Naive thymus-derived CD8-positive, alpha-beta T cell (primary cell): ENCODE measurements at regions not wholly inside any gene's neighbourhood (a gene's known extent, or its start where the extent isn't known, plus 50 kb on each side); places are given as distances from the start of the nearest gene placed in this dataset.
"Not testable (repeated sequence)": the region's sequence is repeated elsewhere in the genome, so short reads cannot be mapped to it uniquely, and the experiment has no call there.

Experiments used
- ATAC-seq, 2 donors: fragments of 150-1000 bp; cut with Tn5 transposase in 1 of 2; sonication (Bioruptor Pico), chemical (Tn5 transposase) in 1 of 2; 1 replicate in 1 of 2; 2 replicates in 1 of 2; pipeline ENCODE4 v1.10.0; 2021; ENCODE audit warnings: mild to moderate bottlenecking in 2 of 2, moderate library complexity in 2 of 2
- POLR2A ChIA-PET: fragments of 350-600 bp; sonication (Branson Sonifier 250); formaldehyde crosslinking; loops from one replicate; lab custom pipeline; 2021; ENCODE audit warnings: antibody characterized with exemption; lab: Charles Lee
- DNase-seq, 10 donors: peaks; one replicate each; pipeline versions ENCODE4 v3.0.0 to v3.0.0-alpha.2; 2020 to 2022
- H3K27ac Mint-ChIP-seq, 10 donors: one replicate each; pipeline ENCODE4 v1.8.0; 2020 to 2022; ENCODE audit warnings: mild to moderate bottlenecking in 10 of 10, mixed read lengths in 10 of 10, moderate library complexity in 4 of 10, inconsistent platforms in 1 of 10
- H3K27me3 Mint-ChIP-seq, 5 donors: one replicate each; pipeline ENCODE4 v1.8.0; 2021 to 2022; ENCODE audit warnings: mixed read lengths in 5 of 5
- H3K36me3 Mint-ChIP-seq, 3 donors: one replicate each; pipeline ENCODE4 v1.8.0; 2020 to 2022; ENCODE audit warnings: mixed read lengths in 3 of 3, mild to moderate bottlenecking in 2 of 3, inconsistent platforms in 1 of 3
- H3K4me1 Mint-ChIP-seq, 4 donors: one replicate each; pipeline ENCODE4 v1.8.0; 2021 to 2022; ENCODE audit warnings: mixed read lengths in 4 of 4
- H3K4me3 Mint-ChIP-seq, 10 donors: one replicate each; pipeline ENCODE4 v1.8.0; 2020 to 2022; ENCODE audit warnings: mild to moderate bottlenecking in 10 of 10, mixed read lengths in 10 of 10, moderate library complexity in 6 of 10, inconsistent platforms in 1 of 10
- H3K9me3 Mint-ChIP-seq, 9 donors: one replicate each; pipeline ENCODE4 v1.8.0; 2020 to 2022; ENCODE audit warnings: mixed read lengths in 9 of 9, mild to moderate bottlenecking in 3 of 9, inconsistent platforms in 1 of 9, moderate library complexity in 1 of 9

DNA sequence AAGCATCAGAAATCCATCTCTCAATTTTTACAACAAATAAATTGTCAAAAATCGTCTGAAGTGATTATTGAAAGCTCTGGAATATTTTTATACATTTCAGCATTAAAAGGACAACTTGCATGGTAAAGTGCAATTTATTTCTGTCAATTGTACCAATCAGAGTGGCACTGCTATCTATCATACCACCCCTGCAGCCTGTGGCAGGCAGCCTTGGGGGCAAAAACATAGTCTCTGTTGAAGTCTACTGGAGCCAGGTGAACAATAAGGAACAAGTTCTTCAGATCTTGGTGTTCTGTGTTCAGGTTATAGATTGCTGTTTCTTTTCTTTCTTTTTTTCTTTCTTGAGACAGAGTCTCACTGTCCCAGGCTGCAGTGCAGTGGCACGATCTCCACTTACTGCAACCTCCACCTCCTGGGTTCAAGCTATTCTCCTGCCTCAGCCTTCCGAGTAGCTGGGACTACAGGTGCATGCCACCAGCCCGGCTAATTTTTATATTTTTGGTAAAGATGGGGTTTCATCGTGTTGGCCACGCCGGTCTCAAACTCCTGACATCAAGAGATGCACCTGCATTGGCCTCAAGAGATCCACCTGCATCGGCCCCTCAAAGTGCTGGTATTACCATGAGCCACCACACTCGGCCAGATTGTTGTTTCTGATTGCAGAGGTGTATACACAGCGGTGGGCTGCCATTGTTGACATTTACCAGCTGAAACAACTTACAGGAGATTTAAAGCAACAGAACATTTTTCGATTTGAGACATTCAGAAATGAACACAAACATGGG is 629.6 kb downstream of the SLC16A7 start:
- ATAC-seq (no peak), DNase-seq (no peak)
- Mint-ChIP-seq H3K27ac (no peak overlapping the region), H3K36me3 (no peaks in the 10 kb centered on the region), H3K4me1 (no peaks in the 10 kb centered on the region), H3K27me3 (no peaks in the 10 kb centered on the region), H3K9me3 (peaks cover 0 to 17% (median 7%) of the 10 kb centered on the region in 9 donors), H3K4me3 (no peak overlapping the region)
- POLR2A ChIA-PET = no interaction called here

DNA sequence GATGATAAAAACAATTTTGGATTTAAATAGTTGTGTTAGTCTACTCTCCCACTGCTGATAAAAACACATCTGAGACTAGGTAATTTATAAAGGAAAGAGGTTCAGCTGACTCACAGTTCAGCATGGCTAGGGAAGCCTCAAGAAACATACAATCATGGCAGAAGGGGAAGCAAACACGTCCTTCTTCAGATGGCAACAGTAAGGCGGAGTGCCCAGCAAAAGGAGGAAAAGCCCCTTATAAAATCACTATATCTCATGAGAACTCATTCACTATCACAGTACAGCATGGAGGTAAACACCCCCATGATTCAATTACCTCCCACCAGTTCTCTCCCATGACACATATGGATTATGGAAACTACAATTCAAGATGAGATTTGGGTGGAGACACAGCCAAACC is 632.1 kb downstream of the SLC16A7 start:
- Mint-ChIP-seq H3K36me3 (no peaks in the 10 kb centered on the region), H3K4me3 (no peak overlapping the region), H3K27ac (no peak overlapping the region), H3K4me1 (no peaks in the 10 kb centered on the region), H3K9me3 (peaks cover 0 to 20% (median 9%) of the 10 kb centered on the region in 9 donors), H3K27me3 (no peaks in the 10 kb centered on the region)
- ATAC-seq = no peak
- DNase-seq = no peak
- POLR2A ChIA-PET = no interaction called here

GRCh38 chr12:60230056-60230455 is 634.2 kb downstream of the SLC16A7 start:
- peaks cover 0 to 23% (median 5%) of the 10 kb centered on the region in 9 donors for H3K9me3 Mint-ChIP-seq
- H3K4me3 Mint-ChIP-seq = no peak overlapping the region
- no peak overlapping the region for H3K27ac Mint-ChIP-seq
- H3K27me3 Mint-ChIP-seq = no peaks in the 10 kb centered on the region
- ATAC-seq = no peak
- POLR2A ChIA-PET = no interaction called here
- no peak for DNase-seq
- no peaks in the 10 kb centered on the region for H3K4me1 Mint-ChIP-seq
- no peaks in the 10 kb centered on the region for H3K36me3 Mint-ChIP-seq

DNA sequence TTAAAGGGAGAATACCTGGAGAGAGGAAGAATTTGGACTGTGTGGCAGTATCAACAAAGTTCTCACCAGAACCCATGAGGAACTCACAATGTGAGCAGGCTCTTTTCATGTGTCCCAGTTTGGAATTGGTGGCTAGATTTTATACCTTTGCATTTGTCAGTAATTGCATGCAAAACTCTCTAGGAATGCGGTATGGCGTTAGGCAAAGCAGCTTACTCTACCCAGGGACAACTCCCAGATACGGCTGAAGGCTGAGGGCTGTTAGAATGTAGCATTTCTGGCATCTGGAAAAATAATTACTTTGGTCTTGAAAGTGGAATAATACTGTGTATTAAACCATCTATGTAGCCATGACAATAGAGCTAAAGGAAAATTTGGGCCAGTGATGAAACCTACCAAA is 635.5 kb downstream of the SLC16A7 start:
- no peaks in the 10 kb centered on the region for H3K4me1 Mint-ChIP-seq
- H3K27ac Mint-ChIP-seq = no peak overlapping the region

GRCh38 chr12:60231976-60232907 is 636.4 kb downstream of the SLC16A7 start:
- no peak for ATAC-seq
- Mint-ChIP-seq H3K9me3 (peaks cover 0 to 18% (median 5%) of the 10 kb centered on the region in 9 donors), H3K4me1 (no peaks in the 10 kb centered on the region), H3K27me3 (no peaks in the 10 kb centered on the region), H3K27ac (no peak overlapping the region), H3K4me3 (no peak overlapping the region), H3K36me3 (no peaks in the 10 kb centered on the region)
- POLR2A ChIA-PET = no interaction called here
- no peak for DNase-seq

More for the DNA sequence above, 635.5 kb downstream of the SLC16A7 start:
- no peaks in the 10 kb centered on the region for H3K36me3 Mint-ChIP-seq
- H3K4me3 Mint-ChIP-seq = no peak overlapping the region
- ATAC-seq = no peak
- no peak for DNase-seq
- H3K9me3 Mint-ChIP-seq = peaks cover 0 to 20% (median 6%) of the 10 kb centered on the region in 9 donors
- H3K27me3 Mint-ChIP-seq = no peaks in the 10 kb centered on the region
- POLR2A ChIA-PET = no interaction called here

GRCh38 chr12:60234611-60235195 is 638.9 kb downstream of the SLC16A7 start:
- ATAC-seq, DNase-seq, H3K4me1 Mint-ChIP-seq, H3K4me3 Mint-ChIP-seq, H3K27me3 Mint-ChIP-seq, H3K36me3 Mint-ChIP-seq, POLR2A ChIA-PET, H3K27ac Mint-ChIP-seq: not testable (repeated sequence)
- H3K9me3 Mint-ChIP-seq = peaks cover 0 to 37% (median 6%) of the 10 kb centered on the region in 9 donors

DNA sequence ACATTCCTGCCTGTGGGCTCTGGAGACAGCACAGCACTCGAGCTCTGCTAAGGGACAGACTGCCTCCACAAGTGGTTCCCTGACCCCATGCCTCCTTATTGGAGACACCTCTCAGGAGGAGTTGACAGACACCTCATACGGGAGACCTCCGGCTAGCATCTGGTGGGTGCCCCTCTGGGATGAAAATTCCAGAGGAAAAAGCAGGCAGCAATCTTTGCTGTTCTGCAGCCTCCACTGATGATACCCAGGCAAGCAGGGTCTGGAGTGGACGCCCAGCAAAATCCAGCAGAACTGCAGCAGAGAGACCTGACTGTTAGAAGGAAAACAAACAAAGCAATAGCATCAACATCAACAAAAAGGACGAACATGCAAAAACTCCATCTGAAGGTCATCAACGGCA is 639.4 kb downstream of the SLC16A7 start:
- Mint-ChIP-seq H3K36me3 (no peaks in the 10 kb centered on the region), H3K4me3 (no peak overlapping the region), H3K4me1 (no peaks in the 10 kb centered on the region), H3K9me3 (peaks cover 0 to 37% (median 6%) of the 10 kb centered on the region in 9 donors), H3K27me3 (no peaks in the 10 kb centered on the region), H3K27ac (no peak overlapping the region)
- ATAC-seq (no peak), DNase-seq (no peak)
- POLR2A ChIA-PET = no interaction called here

GRCh38 chr12:60236416-60236815 is 640.6 kb downstream of the SLC16A7 start:
- H3K9me3 Mint-ChIP-seq = peaks cover 0 to 37% (median 6%) of the 10 kb centered on the region in 9 donors
- H3K27me3 Mint-ChIP-seq, DNase-seq, POLR2A ChIA-PET, H3K36me3 Mint-ChIP-seq, ATAC-seq, H3K4me3 Mint-ChIP-seq, H3K4me1 Mint-ChIP-seq, H3K27ac Mint-ChIP-seq: not testable (repeated sequence)

- Mint-ChIP-seq H3K36me3 (no peaks in the 10 kb centered on the region), H3K4me3 (no peak overlapping the region), H3K9me3 (peaks cover 0 to 31% (median 4%) of the 10 kb centered on the region in 9 donors), H3K27ac (no peak overlapping the region), H3K4me1 (no peaks in the 10 kb centered on the region), H3K27me3 (no peaks in the 10 kb centered on the region)
- POLR2A ChIA-PET = no interaction called here
- ATAC-seq (no peak), DNase-seq (no peak)
Observed at GRCh38 chr12:60240891-60241290, 645.1 kb downstream of the SLC16A7 start.

DNA sequence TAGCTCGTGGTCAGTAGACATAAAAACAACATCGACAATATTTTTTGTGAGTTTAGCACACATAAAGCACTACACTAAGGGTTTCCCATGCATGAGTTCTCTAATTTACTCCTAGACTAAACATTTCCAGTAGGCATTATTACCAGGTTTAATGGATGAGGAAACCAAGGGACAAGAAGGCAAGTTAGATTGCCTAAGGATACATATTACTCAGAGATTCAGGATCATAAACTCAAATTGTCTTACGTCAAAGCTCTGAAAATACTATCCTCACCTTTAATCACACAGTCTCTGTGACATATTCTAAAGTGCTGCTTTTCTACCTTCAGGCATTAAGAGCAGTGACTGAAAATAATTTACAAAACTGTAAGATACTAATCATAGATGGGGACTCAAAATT is 655.3 kb downstream of the SLC16A7 start:
- no peak overlapping the region for H3K4me3 Mint-ChIP-seq
- H3K27me3 Mint-ChIP-seq = no peaks in the 10 kb centered on the region
- peaks cover 0 to 12% (median 0%) of the 10 kb centered on the region in 9 donors for H3K9me3 Mint-ChIP-seq
- no peak for ATAC-seq
- no peaks in the 10 kb centered on the region for H3K36me3 Mint-ChIP-seq
- DNase-seq = no peak
- H3K4me1 Mint-ChIP-seq = no peaks in the 10 kb centered on the region
- no peak overlapping the region for H3K27ac Mint-ChIP-seq
- POLR2A ChIA-PET = no interaction called here

DNA sequence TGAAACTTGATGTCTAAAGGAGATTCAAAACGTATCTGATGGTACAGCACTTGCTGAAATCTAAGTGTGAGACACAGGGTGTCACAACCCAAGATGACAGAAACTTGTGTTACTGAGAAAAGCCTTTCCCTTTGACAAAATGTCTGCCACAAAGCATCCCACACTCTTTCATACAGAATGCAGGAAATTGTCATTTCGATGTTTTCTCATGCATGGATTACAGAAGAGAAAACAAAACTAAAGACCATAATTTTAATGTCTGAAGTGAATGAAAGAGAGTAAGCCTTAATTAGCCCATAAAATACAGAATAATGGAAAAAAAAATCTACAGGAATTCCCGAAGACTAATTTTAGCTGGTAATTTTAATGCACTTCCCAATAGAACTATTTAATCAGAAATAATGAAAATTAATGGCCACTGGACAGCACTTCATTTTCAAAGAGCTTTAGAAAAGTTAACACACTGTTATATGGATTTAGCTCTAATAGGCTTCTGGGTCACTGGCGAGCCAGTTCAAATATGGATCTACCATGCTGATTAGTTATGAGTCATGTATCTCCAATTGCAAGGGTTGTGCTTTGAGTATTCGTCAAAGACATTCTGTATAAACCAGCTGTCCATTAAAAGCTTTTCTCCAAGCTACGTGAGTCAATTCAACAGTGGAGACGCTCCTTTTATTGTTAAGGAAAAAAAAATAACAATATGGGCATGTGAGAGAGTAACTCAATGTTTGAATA is 656.7 kb downstream of the SLC16A7 start:
- Mint-ChIP-seq H3K4me3 (no peak overlapping the region), H3K36me3 (no peaks in the 10 kb centered on the region), H3K9me3 (peaks cover 0 to 6% (median 0%) of the 10 kb centered on the region in 9 donors), H3K4me1 (no peaks in the 10 kb centered on the region), H3K27ac (no peak overlapping the region), H3K27me3 (no peaks in the 10 kb centered on the region)
- ATAC-seq (no peak), DNase-seq (no peak)
- POLR2A ChIA-PET = no interaction called here

DNA sequence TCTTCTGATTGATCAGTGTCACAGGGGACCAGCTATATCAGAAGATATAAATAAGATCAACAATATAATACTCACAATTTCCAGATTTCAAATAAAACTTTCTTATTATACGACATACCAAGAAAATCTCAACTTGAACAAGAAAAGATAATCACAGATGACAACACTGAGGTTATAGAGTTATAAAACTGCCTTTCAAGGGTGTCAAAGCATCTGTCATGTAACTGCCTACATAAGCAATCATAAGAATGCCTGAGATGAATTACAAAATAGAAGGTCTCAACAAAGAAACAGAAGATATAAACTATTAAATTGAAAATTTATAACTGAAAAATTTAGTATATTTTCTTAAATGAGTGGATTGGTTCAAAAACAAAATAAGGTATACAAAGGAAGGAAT is 659.2 kb downstream of the SLC16A7 start:
- H3K36me3 Mint-ChIP-seq = no peaks in the 10 kb centered on the region
- no peaks in the 10 kb centered on the region for H3K27me3 Mint-ChIP-seq
- no peak for DNase-seq
- H3K9me3 Mint-ChIP-seq = peaks cover 0 to 4% (median 0%) of the 10 kb centered on the region in 9 donors
- POLR2A ChIA-PET = no interaction called here
- no peak for ATAC-seq
- H3K4me3 Mint-ChIP-seq = no peak overlapping the region
- H3K27ac Mint-ChIP-seq = no peak overlapping the region
- no peaks in the 10 kb centered on the region for H3K4me1 Mint-ChIP-seq
